OCI-LY3 (cell line): ENCODE measurements at regions not wholly inside any gene's neighbourhood (a gene's known extent, or its start where the extent isn't known, plus 50 kb on each side); places are given as distances from the start of the nearest gene placed in this dataset.

Source experiments
- CTCF ChIP-seq: fragments of 200-600, 300-600 bp; sonication (generic); IDR thresholded peaks from 2 replicates; pipeline ENCODE4 v1.5.1; 2014; ENCODE audit warnings: antibody characterized with exemption, low read length, low read depth
- EZH2phosphoT487 ChIP-seq: fragments of 200-600 bp; shearing (Covaris generic); IDR thresholded peaks from 2 replicates; pipeline ENCODE4 v1.6.1; 2018; ENCODE audit warnings: antibody characterized with exemption, mixed run types, low read depth

- no peak for TF ChIP-seq CTCF
- TF ChIP-seq EZH2phosphoT487 = no peak
Measured at GRCh38 chr10:10800961-10801360, 216.7 kb upstream of the CELF2 start.
